LoVo (cell line): ENCODE measurements at regions not wholly inside any gene's neighbourhood (a gene's known extent, or its start where the extent isn't known, plus 50 kb on each side); places are given as distances from the start of the nearest gene placed in this dataset.
A peak's percentile ranks its signal among the peaks of the same experiment; 100 is the strongest.

Experiments used
- DNase-seq: peaks from one replicate; pipeline ENCODE4 v3.0.0-alpha.2; 2016; ENCODE audit warnings: low spot score

DNA sequence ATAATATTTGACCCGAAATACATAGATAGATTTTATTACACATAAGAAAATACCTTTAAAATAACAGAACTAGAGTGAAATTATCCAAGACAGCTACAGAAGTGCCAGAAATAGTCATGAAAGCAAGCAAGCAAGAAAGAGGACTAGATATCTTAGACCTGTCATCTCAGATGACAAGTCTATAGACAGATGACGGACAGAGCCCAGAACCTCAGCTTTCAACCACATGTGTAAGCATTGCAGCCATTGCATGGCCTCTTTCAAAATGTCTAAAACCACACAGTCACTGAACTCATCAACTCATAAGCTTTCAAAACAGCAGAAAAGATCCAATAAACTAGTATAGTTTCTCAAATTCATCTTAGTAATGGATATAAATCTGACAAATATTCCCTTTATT is 59.8 kb upstream of the FHIT start:
- DNase-seq, result no peak

DNA sequence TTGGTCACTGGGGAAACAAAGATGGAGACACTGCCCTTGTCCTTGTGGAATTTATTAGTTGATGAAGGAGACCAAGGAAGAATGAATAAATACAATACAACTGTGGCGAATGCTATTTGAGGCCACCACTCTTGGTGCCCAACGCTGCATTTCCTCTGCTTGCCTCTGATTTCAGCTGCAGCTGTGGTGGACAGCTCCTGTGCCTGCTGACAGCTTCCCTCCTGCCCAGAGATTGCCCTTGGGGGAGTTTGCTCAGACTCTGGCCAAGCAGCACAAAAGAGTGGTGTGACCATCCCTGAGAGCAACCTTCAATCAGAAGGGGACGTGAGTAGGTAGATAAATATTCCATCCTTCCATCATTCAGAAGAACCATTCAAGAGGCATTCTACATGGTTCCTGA is 64.6 kb upstream of the FHIT start:
- DNase-seq, result no peak

DNA sequence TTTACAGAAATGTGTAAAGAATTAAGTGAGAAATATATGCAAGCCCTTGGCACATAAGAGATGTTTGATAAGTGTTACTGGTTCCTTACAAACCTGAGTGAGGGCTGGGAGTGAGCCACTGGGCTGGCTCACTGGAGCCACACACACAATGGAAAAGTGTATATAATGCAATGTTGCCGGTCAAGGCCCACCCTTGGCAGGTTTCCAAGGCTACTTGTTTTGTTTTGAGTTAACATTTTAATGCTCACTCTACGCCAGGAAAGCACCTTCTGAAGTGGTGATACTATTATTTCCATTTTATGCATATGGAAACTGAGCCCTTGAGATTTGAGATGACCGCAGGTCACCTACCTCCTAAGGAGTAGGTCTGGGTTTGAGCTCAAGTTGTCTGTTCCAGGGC is 71.8 kb upstream of the FHIT start:
- DNase-seq, result no peak

- DNase-seq, result no peak
Measured at GRCh38 chr3:61331929-61332552, 80.8 kb upstream of the FHIT start.

- DNase-seq, result no peak
Measured at GRCh38 chr3:61333192-61333961, 82.1 kb upstream of the FHIT start.

DNA sequence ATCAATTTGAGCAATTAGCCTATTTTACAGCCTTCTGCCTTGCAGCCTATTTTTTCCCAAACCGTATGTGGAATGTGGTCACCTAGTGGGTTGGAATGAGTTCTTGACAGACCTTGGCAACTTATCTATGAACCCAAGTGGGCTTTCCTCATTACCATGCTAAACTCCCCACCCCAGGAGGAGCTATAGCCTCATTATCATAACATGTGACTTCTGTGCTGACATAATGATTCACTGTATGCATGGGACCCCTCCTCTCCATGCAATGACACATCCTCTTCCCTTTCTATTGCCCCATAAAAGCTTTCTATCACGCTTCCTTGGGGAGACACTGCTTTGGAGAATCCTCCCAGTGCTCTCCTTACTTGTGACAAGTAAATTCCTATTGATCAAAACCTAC is 83.5 kb upstream of the FHIT start:
- no peak for DNase-seq

- no peak for DNase-seq
Measured at GRCh38 chr3:61340931-61341461, 89.7 kb upstream of the FHIT start.

DNA sequence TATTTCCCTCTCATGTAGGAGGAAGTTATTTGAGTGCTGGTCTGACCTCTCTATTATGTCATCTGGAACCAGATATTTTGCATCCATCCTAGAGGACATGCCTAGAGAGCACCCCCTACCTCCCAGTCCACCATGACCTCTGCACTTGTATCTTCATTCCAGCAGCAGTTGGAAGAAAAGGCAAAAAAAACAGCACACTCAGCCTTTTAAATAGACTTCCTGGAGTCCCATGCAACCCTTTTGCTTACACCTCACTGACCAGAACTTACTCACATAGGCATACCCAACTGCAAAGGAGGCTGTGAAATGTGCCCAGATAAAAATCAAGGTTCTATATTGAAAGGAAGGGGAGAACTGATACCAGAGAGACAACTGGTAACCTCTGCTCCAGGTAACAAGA is 92.3 kb upstream of the FHIT start:
- DNase-seq, result no peak

DNA sequence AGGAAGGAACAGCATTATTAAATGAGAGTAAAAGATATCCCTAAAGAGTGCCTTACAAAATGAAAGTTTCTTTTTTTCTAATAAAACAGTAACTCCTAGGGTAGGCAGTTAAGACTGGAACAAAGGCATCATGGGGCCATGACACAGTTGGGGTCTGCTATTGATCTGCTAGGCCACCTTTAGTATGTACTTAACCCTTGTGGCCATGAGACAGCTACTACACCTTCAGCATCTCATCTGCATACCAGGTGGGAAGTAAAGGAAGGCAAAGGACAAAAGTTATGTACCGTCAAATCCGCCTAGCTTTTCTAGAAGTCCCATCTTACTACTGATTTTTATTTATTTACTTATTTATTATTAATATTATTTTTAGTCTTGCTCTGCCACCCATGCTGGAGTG is 93.8 kb upstream of the FHIT start:
- no peak for DNase-seq

- no peak for DNase-seq
Measured at GRCh38 chr3:61347981-61348380, 96.7 kb upstream of the FHIT start.

DNA sequence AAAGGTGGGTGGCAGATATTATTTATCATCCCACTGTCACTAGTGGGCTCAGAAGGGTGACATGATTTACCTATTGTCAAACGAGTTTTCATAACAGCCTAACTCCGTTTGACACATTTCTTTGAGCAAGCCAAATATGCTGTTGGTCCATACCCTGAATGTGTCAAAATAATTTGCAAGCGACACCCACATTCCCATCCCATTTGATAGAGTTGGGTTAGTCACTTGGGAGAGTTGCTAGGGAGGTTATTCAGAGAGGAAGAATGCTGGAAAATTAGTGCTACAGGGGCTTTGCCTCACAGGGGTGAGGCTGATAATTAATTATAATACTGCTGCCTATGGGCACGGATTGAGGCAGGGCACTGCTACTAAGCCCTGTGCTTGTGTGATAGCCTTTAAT is 98.5 kb upstream of the FHIT start:
- DNase-seq, result no peak

GRCh38 chr3:61350782-61351309 is 99.6 kb upstream of the FHIT start:
- DNase-seq, result no peak

DNA sequence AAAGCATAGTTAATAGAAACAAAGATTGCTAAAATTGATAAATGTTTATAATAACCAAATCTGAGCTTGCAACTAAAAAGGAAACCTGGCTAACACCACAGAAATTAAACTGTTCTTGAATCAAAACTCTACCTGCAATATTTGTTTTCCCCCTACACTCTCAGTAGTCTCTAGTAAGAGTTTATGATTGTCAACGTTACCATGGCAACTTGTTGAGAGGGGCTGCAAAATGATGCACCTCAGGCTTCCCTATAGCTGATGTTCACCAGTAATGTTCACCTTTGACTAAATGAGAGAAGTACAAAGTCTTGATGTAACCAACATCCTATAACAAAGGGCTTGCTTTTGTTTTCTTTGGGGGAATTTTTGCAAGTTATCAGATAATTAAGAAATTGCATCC is 101.1 kb upstream of the FHIT start:
- no peak for DNase-seq

GRCh38 chr3:61353382-61353781 is 102.1 kb upstream of the FHIT start:
- DNase-seq, result no peak

GRCh38 chr3:61354604-61355003 is 103.4 kb upstream of the FHIT start:
- no peak for DNase-seq

- no peak for DNase-seq
Measured at GRCh38 chr3:61356685-61357084, 105.4 kb upstream of the FHIT start.

GRCh38 chr3:61357902-61358301 is 106.7 kb upstream of the FHIT start:
- DNase-seq, result no peak

DNA sequence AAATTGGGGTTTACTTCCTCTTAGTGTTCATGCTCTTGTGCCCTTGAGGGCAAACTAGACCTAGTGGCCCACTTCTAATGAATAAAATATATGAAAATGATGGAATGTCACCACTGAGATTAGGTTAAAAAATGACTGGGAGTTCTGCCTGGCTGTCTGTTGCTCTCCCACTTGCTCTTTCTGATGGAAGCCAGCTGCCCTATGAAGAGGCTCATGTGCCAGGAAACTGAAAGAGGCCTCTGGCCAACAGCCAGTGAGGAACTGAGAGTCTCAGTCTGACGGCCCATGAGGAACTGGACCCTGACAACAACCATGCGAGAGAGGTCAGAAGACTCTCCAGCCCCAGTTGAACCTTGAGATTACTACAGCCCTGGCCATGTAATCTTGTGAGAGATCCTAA is 107.1 kb upstream of the FHIT start:
- no peak for DNase-seq

GRCh38 chr3:61360297-61360965 is 109.2 kb upstream of the FHIT start:
- DNase-seq, result no peak

DNA sequence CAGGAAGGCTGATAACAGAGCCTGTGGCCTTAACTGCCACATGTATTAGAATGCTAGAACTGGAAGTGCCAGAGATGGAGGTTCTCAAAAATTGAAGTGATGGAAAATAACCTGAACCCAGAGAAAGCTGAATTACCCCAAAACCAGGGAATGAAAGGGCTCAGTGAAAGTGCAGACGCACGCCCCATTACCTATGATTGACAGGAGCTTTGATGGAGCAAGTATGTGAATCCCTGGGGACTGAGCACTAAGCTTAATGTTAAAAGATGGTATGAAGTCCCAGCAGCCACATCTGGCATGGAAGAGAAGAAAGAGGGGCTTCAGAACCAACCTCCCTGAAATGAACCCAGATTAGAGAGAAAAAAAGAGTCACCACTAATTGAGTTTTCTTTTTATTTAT is 118.4 kb upstream of the FHIT start:
- no peak for DNase-seq

DNA sequence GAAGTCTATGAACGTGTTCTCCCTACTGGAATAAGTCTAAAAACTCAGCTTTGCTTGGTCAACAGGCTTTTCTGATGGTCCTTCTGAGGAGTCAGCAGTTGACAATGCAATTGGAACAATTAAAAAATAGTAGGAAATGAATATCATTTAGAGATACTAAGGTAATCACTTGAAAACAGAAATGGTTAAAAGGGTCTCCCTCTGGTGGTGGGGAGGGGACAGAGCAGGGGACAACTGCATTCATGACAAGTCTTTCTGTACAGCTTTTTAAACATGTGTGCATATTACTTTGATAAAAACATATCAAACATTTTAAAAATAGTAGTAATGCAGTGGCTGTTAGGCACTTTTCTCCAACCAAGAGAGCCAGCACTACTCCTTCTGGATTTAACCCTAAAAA is 119.9 kb upstream of the FHIT start:
- DNase-seq, result peak; percentile 14

- no peak for DNase-seq
Measured at GRCh38 chr3:61372723-61373122, 121.5 kb upstream of the FHIT start.

GRCh38 chr3:61378311-61378710 is 127.1 kb upstream of the FHIT start:
- DNase-seq, result no peak
